HG02973 (cell line): ENCODE measurements at regions not wholly inside any gene's neighbourhood (a gene's known extent, or its start where the extent isn't known, plus 50 kb on each side); places are given as distances from the start of the nearest gene placed in this dataset.
"Not testable (repeated sequence)": the region's sequence is repeated elsewhere in the genome, so short reads cannot be mapped to it uniquely, and the experiment has no call there.

Source experiments
- ATAC-seq: cut with Tn5 transposase; IDR thresholded peaks from one replicate; pipeline ENCODE4 v1.9.1; 2021; ENCODE audit warnings: moderate library complexity; ENCODE audit not compliant: unreplicated experiment

DNA sequence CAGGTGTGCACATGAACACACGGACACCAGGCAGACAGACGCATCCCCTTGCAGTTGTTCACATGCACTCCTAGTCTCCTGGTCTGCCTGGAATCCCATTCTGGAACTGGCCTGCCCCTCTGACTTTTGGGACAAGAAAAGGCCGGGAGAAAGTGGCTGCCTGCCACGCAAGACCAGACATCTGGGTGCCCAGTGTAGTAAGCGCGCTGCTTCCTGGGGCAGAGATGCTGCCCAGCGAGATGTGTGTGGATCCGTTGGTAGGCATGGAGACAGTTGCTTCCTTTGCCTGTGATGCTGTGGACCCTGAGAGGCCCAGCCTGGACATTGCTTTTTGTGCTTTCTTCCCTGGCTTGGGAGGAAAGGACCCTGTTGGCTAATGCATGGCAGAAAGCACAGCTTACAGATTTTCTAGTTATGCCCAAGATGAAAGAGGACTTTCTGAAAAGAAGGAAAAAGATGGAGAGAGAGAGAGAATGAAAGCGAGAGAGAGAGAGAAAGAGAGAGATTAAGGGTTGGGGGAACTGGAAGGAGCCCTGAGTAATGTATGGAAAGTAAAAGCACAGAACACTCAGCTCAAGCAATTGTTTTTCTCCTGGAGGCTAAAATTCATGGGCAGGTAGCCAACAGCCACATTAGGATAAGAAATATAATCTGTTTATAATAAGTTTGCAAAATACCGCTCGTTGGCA, 235.3 kb downstream of the BCL2L11 start:
- not testable (repeated sequence) for ATAC-seq

DNA sequence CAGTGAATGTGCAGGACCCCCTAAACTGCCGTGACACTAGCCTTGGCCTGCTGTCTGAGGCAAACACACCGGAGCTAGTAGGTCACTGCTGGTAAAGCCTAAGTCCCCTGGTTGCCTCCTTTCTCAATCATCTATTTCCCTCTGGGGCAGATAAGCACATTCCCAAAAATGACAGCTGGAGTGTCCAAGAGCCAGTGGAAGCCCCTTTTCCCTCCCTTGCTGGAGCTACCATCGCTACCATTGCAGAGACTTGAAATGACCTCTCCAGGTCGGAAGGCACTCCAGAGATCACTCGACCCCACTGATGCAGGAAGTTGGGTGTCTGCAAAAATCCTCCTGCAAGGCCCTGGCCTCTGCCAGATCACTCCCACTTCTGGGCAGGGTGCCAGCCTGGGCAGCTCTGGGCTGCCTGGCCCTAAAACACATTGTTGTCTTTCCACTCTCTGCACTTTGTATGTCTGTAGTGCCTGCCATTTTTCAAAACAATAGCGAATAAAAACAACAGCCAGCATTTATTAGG, 235.9 kb downstream of the BCL2L11 start:
- not testable (repeated sequence) for ATAC-seq

DNA sequence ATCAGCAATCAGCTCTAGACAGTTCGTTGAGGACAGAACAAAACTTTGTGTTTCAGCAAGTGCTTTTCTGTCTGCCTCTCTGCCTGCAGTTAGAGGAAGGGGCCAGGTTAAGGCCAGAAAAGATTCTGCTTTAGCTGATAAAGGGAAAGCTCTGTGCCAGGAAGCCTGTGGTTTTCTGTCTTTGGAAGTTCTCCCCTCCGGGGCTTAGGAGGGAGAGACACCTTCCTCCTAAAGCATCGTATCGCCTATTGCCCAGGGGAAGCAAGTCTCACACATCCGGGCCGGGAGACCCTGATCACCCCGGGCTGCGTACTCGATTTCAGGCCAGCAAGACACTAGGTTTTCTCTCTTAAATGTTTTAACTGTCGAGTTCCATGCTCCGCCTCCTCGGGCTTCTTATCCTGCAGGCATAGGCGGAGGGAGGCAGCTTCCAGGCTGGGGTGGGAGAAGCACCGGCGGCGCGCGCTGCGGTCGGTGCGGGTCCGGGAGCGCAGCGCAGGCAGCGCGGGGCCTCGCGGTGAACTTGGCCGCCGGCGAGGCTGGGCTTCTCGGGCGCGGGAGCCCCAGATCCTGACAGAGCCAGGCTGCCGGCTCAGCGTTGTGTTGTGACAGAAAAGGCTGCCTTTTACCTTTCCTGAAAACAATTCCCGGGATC, 245.4 kb downstream of the BCL2L11 start:
- ATAC-seq = not testable (repeated sequence)

DNA sequence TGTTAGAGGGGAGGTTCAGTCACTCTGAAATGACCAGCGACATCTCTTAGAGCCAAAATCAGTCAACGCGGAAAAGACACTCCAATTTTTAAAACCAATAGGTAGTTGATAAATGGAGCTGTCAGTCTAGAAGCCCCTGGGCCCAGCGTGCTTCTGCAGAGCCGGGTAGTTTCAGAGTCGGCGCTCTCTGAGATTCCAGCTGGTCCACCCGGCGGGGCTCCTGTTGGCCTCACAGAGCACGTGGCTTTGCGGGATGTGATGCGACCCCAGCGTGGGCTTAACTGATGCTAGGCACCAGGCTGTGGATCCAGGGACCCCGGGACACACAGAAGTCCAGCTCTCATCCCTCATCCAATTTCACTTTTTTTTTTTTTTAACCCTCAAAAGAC, 245.9 kb downstream of the BCL2L11 start:
- not testable (repeated sequence) for ATAC-seq

DNA sequence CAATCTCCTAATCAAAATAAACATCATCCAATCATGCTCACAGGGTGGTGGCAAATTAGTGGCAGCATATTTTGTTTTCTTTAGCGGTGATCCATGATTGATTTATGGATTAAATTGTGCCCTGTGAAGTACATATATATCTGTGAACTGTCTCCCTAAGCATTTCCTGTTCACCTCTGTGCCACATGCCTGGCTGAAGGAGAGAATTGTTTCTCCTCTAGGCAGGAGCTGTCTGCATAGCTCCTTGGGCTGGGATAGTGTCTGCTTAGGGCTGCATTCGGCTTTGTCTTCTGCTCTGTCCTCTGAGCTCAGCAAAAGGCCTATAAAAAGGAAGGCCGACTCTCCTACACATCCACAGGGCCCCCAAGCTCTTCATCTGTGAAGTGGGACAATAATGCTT, 246.4 kb downstream of the BCL2L11 start:
- not testable (repeated sequence) for ATAC-seq

DNA sequence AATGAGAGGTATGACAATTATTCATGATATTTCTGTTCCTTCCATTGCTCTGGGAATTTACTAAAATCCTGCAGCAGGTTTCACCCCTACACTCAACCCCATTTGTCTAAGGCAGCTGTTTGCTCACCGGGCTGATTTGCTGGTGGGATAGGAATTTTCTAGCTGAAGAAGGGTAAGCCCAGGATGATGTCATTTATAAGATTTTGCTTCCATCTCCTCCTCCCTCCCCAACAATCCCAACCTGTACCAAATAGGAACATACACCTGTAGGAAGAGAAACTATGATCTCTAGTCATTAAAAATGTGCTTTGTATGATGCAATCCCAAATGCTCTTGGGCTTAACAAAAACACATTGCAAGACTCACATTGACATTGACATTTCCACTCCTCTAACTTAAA, 247.2 kb downstream of the BCL2L11 start:
- not testable (repeated sequence) for ATAC-seq

- not testable (repeated sequence) for ATAC-seq
Measured at GRCh38 chr2:111368288-111368687, 247.6 kb downstream of the BCL2L11 start.

GRCh38 chr2:111373060-111373459, 252.3 kb downstream of the BCL2L11 start:
- not testable (repeated sequence) for ATAC-seq

DNA sequence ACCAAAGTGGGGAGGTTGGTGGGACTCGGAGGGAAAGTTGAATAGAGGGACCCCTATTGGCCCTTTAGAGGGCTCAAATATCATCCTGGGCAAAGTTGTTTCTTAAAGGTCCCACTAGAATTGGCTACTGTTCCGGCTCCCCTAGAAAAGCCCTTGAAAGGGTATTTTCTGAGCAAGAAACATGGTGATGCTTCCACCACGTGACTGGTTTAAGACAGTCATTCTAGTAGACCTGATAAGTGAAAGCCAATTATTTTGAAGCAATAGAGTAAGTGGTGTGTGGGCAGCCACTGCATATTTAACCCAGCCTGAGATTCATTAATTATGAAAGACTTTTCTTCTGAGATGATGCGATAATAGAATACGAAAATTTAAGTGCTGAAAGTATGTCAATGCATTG, 253.3 kb downstream of the BCL2L11 start:
- ATAC-seq = not testable (repeated sequence)

DNA sequence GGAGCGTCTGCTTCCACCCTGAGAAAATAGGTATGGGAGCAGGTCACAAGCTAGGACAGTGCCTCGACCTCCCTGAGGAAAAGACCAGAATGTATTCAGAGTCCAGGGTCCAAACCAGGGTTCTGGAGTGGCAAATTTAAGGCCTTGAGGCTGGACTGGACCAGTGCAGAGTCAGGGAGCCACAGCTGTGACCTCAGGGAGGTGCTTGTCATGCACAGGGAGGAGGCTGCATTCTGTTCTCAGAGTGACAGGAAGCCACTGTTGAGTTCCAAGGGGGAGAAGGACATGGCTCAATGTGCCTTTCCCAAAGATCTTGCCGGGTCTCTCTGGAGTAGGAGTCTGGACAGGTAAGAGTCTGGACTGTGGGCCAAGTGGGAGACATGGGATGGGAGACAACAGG, 254.0 kb downstream of the BCL2L11 start:
- ATAC-seq = not testable (repeated sequence)

- not testable (repeated sequence) for ATAC-seq
Measured at GRCh38 chr2:111375320-111375883, 254.7 kb downstream of the BCL2L11 start.

GRCh38 chr2:111376272-111376970, 255.7 kb downstream of the BCL2L11 start:
- not testable (repeated sequence) for ATAC-seq

DNA sequence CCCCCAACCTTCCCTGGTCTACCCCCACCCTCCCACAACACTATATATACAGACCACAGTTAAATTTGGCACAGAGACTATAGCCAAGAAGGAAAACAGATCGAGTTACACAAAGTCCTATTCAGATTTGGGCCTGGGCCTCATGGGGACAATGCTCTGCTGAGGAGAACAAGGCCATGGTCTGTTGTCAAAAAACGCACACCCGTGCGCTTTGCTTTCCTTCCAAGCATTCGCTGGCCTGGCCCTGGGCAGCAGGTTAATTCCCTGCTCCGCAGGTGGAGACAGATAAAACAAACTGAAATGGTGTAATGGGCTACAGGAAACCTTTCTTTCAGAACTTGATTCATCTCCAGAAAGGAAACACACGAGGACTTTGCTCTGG, 256.2 kb downstream of the BCL2L11 start:
- not testable (repeated sequence) for ATAC-seq

DNA sequence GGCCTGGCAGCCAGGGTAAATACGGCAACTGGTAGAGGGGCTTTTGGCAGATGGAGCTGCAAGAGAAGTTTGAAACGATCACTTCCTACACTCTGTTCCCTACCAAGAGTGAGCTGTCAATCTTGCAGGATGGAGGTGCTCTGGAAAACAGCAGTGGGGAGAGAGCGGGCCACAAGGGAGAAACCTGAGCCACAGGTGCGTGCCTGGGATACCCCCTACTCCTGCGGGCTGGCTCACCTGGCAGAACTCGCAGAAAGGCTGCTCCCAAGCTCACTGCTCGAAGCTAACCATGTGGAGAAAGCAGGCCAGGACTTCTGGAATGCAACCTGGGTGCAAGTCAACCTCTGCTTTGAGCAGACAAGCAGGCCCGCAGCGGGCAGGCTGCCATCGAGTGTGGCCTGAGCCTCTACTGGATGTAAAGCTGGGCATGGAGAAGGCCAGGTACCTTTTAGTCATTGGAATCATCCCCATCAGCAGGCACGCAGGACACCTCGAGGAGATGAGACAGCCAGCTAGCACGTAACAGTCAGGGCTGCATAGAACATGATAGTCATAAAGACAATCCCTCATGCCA, 256.8 kb downstream of the BCL2L11 start:
- ATAC-seq = not testable (repeated sequence)

DNA sequence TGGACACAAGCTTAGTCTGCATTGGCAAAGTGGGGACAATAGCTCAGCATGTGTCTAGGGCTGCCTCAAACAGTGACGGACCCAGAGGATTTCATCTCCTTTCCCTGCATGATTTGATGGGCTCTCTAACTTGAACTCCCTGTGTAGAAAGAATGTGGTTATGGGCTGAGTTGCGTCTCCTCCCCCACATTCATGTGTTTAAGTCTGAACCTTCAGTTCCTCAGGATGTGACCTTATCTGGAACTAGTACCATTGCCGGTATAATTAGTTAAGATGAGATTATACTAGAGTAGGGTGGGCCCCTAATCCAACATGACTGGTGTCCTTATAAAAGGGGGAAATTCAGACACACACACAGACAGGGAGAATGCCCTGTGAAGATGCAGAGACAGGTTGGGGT, 257.6 kb downstream of the BCL2L11 start:
- ATAC-seq = not testable (repeated sequence)

DNA sequence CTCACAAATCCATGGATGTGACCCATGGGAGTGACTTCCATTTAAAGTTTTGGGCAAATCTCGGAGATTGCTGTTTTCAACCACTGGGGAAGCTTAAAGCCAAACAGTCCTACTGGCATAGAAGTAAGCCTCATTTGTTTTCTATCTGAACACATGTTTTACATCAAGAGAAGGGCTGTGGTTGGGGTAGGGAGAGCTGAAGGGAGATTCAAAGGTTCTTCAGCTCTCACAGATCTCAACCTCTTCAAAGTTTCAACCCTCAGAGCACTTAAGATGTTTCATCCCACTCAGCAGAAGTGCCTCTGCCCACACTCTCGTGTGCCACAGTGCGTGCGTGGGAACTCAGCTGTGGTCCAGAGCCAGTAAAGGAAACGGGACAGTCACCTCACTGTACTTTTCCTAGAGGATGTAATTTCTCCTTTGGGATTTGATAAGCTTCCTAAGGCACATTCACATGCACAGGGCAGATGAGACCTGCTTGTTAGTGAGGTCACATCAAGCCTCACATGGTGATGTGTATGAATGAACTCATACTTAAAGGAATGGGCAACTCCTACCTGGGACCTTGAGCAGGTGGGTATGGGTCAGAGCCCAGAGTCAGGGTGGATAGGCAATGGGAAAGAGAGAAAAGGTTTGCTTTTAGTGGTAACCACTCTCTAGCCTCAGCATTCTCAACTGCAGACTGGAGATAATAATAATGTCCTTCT, 260.2 kb downstream of the BCL2L11 start:
- not testable (repeated sequence) for ATAC-seq

GRCh38 chr2:111381530-111382306, 261.0 kb downstream of the BCL2L11 start:
- not testable (repeated sequence) for ATAC-seq

GRCh38 chr2:111382507-111382906, 261.8 kb downstream of the BCL2L11 start:
- not testable (repeated sequence) for ATAC-seq

DNA sequence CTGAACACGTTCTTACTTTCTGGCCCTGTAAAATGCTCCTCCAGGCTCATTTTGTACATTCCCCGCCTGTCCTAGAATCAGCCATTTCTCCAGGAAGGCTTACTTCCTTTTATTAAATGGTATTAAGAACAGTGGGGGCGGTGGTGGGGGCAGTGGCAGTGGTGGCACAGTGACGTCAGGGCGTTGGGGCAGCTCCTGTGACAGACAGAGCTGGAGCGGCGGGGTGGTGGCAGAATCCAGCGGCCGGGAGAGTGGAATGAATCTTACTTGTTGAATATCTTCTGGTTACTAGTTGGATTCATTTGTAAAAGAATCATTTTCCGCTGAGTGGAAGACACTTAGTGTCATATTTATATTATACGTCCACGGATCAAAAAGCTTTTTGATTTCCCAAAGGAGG, 262.6 kb downstream of the BCL2L11 start:
- ATAC-seq = not testable (repeated sequence)
